ENCODE measurements at regions not wholly inside any gene's neighbourhood (a gene's known extent, or its start where the extent isn't known, plus 50 kb on each side); places are given as distances from the start of the nearest gene placed in this dataset.

- H3K27ac Mint-ChIP-seq = no peak overlapping the region
- Histone ChIP-seq H3K36me3 (ENCODE audit: insufficient read depth) (no peaks in the 10 kb centered on the region), H3K27me3 (ENCODE audit: insufficient read depth) (no peaks in the 10 kb centered on the region), H2AFZ (no peak overlapping the region), H3K9me2 (ENCODE audit: insufficient read depth) (peaks cover 4% of the 10 kb centered on the region; the same call in 1 of the 2 replicates), H3K4me1 (ENCODE audit: insufficient read depth) (no peaks in the 10 kb centered on the region), H3K27ac (ENCODE audit: low read depth) (no peak overlapping the region), H3K4me3 (no peak overlapping the region), H3K79me2 (replicated peaks; ENCODE audit: insufficient read depth) (no peaks in the 10 kb centered on the region), H4K20me1 (replicated peaks; ENCODE audit: insufficient read depth) (no peaks in the 10 kb centered on the region), H3F3A (replicated peaks; ENCODE audit: low read depth) (no peaks in the 10 kb centered on the region), H3K4me2 (no peak overlapping the region)
- no peaks in the 10 kb centered on the region for H3K27me3 Mint-ChIP-seq (ENCODE audit: insufficient read depth, low read depth, poor library complexity)
- DNase-seq (ENCODE audit: low spot score) (no peak), ATAC-seq (no peak)
- H3K4me3 Mint-ChIP-seq = no peak overlapping the region
- no peaks in the 10 kb centered on the region for H3K36me3 Mint-ChIP-seq (ENCODE audit: low read depth)
- no peaks in the 10 kb centered on the region for H3K9me3 Mint-ChIP-seq
- TF ChIP-seq EZH2 (IDR thresholded peaks at IDR 0.05; ENCODE audit: low read depth, unreplicated experiment) = no peak
- TF ChIP-seq ZNF462 (CRISPR knock-in tag; IDR thresholded peaks at IDR 0.05) = no peak
- TF ChIP-seq CTCF (conservative IDR thresholded peaks at IDR 0.05; ENCODE audit: low read depth in 2 of 2) = no peak
- no peak for TF ChIP-seq NANOG (IDR thresholded peaks at IDR 0.05; ENCODE audit: borderline replicate concordance)
- no peak for TF ChIP-seq CREB1 (CRISPR knock-in tag; IDR thresholded peaks at IDR 0.05; ENCODE audit: low read depth)
- TF ChIP-seq ZNF114 (CRISPR knock-in tag; IDR thresholded peaks at IDR 0.05) = no peak
- no peak for TF ChIP-seq JUNB (IDR thresholded peaks at IDR 0.05; ENCODE audit: unreplicated experiment)
- no peak for TF ChIP-seq ZNF331 (CRISPR knock-in tag; IDR thresholded peaks at IDR 0.05; ENCODE audit: low read depth)
- TF ChIP-seq EZH2phosphoT487 (IDR thresholded peaks at IDR 0.05; ENCODE audit: unreplicated experiment) = no peak
- no peak for TF ChIP-seq STAT1 (IDR thresholded peaks at IDR 0.05; ENCODE audit: unreplicated experiment)
- TF ChIP-seq POLR2AphosphoS5 (IDR thresholded peaks at IDR 0.05; ENCODE audit: low read depth) = no peak
- no peak for TF ChIP-seq ETS1 (IDR thresholded peaks at IDR 0.05)
- no peak for TF ChIP-seq REST (IDR thresholded peaks at IDR 0.05; ENCODE audit: unreplicated experiment)
- H3K4me1 Mint-ChIP-seq = no peaks in the 10 kb centered on the region
Observed at GRCh38 chr6:81382852-81383251, 369.6 kb downstream of the TENT5A start.

Data from GM23338 (cell line).